HG03103 (cell line): ENCODE measurements at regions not wholly inside any gene's neighbourhood (a gene's known extent, or its start where the extent isn't known, plus 50 kb on each side); places are given as distances from the start of the nearest gene placed in this dataset.

Experiments used
- ATAC-seq: cut with Tn5 transposase; IDR thresholded peaks from one replicate; pipeline ENCODE4 v1.9.1; 2021; ENCODE audit warnings: low read depth; ENCODE audit not compliant: unreplicated experiment

- ATAC-seq: no peak
These were observed 1519.9 kb upstream of the ACVR2A start for GRCh38 chr2:146324951-146325350.

DNA sequence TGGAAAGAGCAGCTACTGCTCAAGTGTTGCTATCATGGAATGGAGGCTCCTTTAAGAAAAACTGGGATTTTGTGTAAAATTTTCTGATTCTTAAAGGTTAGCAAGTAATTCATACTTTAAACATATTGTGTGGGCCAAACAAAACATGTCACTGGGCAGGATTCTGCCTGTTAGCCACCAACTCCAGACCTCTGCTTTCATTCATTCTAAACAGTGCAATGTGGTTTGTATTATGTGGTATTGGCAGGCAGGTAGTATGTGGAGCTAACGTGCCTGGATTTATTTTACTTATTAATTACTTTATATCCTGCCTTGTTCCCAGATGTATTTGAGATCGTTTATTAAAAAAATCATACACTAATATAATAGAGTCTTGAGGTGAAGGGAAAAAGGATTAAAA is 1521.3 kb upstream of the ACVR2A start:
- ATAC-seq: no peak

DNA sequence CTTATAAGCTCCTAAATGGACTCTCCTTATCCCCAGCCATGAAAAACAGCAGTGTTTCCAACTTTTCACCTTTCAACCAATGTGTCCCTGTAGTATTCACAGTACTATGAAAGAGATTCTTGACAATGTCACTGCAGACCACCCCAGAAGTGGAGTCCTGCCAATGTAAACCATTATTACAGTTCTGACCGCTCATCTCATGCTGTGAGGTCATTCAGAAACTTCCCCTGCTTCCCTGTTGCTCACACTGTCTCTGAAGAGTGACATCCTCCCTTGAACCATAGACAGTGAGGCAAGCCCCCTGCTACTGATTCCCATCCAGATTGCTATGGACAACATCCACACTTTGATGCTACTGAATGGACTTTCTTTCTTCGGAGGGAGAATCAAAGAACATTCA is 1523.7 kb upstream of the ACVR2A start:
- no peak for ATAC-seq

- ATAC-seq: no peak
These were observed 1526.9 kb upstream of the ACVR2A start for GRCh38 chr2:146317959-146318358.

DNA sequence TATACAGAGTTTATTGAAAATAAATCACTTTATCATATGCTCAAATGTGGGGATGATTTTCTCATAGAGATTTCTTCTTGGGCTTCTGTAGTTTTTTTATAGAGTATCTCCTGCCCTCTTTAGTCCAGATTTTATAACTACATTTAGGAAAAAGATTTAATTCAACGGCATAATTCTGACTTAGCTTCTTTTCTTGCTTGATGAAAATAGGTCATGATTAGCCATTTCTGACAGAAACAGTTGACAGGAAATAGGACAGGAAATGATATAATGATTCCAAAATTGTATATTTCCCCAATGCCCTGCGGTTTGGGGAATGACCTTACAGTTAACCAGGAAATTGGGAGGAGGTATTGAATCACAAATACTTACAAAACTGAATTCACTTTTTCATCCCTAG is 1531.9 kb upstream of the ACVR2A start:
- ATAC-seq: no peak

DNA sequence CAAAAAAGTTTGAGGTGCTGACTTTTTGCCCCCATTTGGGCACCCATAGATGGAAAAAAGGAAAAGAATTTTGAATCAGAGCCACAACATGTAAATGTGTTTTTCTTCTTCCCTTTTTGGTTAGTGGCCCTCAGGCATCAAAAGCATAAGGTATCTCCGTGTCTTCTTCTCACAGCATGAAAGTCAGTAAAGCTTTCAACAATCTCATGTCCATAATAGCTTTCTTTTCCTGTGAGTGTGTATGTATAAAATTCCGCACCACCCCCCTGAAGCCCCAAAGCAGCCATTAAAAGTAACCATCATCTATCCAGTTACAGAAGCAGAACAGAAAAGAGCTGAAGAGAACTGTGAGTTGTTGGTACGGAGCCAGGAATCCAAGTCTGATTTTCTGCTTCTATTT is 1539.7 kb upstream of the ACVR2A start:
- ATAC-seq: no peak

DNA sequence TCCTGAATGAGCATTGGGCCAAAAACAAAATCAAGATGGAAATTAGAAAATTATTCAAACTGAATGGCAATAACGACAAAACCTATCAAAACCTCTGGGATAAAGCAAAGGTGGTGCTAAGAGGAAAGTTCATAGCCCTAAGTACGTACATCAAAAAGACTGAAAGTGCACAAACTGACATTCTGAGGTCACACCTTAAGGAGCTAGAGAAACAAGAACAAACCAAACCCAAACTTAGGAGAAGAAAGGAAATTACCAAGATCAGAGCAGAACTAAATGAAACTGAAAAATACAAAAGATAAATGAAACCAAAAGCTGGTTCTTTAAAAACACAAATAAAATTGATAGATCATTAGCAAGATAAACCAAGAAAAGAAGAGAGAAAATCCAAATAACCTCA is 1543.5 kb upstream of the ACVR2A start:
- no peak for ATAC-seq

- ATAC-seq: no peak
These were observed 1549.7 kb upstream of the ACVR2A start for GRCh38 chr2:146295080-146295670.

DNA sequence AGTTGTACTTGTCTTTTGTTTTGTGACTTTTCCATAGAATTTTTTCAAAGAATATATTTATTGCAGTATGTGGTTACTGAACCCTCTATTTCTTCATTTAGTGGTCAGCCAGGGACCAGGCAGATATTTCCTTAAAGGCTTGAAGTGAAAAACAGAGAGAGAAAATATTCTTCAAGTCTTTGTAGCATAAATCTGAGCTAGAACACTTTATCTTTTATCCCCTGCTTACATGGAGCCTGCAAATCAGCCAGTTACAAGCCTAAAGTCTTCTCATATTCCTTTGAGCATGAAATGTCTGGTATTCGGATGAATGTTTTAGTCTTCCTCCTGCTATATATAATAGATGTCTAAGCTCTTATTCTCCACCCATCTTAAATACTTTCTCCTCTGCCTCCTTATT is 1557.5 kb upstream of the ACVR2A start:
- no peak for ATAC-seq

GRCh38 chr2:146278881-146279280 is 1565.9 kb upstream of the ACVR2A start:
- no peak for ATAC-seq

DNA sequence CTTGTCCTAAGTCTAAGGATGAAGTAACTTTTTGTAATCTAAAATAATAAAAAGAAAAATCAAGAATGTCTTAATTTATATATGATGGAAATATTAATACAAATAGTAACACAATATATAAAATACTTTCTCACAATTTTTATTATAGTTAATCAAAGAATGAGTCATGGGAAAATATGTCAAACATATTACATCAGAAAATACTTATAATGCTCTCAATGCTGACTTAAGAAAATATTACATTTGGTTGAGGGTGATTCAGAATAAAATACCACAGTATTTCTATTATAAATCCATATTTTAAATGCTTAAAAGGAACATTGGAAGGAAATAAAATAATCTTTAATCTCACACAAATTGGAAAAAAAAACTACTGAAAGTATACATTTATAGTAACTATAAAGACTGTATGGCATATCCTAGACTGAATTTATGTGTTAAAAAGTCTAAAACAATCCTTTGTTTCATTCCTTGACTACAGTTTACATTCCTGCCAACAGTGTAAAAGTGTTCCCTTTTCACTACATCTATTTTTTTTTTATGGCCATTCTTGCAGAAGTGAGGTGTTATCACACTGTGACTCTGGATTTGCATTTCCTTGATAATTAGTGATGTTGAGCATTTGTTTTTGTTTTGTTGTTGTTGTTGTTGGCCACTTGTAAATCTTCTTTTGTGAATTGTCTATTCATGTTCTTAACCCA is 1573.5 kb upstream of the ACVR2A start:
- ATAC-seq: no peak

GRCh38 chr2:146270618-146271017 is 1574.2 kb upstream of the ACVR2A start:
- ATAC-seq: no peak

DNA sequence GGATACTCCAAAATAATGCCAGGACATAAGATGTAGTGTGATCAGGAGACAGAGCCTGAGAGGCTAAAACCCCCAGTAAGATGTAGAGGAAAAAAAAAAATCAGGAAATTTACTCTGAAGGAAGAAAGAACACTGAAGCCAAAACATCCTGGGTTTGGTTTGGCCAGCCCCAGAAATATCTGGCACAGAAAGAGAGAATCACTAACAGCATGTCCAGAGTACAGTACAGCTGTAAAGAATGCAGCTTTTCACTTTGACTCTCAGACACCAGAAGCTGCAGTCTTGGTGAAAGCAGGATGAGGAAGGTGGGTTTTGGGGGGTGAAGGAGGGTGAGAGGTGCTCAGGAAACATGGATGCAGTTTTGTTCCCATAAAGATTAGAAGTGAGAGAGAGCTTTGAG is 1577.7 kb upstream of the ACVR2A start:
- no peak for ATAC-seq

DNA sequence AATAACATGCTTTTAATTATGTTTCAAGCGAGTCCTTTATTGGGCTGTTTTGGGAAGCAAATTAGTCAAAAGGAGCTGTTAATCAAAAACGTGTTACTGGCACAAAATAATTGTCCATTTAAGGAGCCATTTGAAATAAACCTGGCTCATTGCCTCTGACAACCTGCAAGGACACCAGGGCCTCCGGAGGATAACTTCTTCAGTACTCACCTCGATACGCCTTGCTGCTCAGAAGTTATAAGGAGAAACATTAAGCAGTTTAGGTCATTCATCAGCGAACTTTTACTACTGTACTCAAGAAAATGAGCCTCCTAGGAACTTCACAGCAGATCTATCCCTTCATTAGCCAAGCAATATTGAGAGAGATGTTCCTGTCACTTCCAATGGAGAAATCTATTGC is 1579.2 kb upstream of the ACVR2A start:
- ATAC-seq: no peak

DNA sequence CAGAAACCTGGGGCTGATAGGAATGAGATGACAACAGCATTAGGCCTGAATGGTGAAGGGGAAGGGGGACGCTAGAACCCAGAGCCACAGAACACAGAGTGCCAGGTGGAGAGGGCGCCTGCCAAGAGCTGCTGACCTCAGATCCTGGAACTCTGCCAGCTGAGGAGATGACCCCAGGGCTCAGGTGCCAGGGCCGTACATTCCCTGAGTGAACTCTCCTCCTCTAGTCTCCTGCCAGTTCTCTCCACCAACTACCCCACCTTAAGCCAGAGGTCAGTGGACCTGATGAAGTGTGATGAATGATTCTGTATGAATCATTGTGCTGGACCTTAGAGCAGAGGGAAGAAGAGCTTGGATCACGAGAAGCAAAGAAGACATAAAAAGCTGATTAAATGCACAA is 1582.2 kb upstream of the ACVR2A start:
- ATAC-seq: no peak

DNA sequence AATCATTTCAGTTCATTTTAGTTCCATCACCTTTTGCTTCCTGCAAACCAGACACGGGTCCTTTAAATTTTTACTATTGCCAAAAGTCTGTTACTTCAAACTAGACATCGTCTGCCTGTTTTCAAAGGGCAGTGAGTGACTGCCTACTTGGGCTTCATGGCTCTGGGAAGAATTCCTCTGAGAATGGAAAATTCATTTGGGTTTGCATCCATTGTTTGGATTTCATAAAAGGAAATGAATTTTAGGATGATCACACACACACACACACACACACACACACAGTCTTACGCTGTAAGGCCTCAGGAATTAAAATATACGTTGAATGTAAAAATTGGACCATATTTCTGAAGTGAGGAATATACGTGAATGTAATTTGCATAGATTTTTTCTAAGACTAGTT is 1584.3 kb upstream of the ACVR2A start:
- no peak for ATAC-seq

DNA sequence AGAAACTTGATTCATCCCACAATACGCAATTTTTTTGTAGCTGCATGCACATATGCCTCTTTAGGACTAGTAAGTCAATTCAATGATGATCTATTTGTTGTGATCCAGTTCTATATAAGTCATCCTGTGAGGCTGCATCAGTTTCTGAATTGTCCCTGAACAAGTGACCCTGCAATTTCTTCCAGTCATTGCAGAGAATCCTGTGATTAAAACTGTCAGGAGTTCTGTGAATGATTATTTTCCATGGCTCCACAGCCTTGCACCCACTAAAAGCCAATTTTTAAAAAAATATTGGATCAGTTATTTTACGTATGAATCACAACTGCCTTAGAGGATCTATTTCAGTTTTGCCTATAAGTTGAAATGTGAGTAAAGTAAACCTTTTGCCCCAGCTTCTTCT is 1585.0 kb upstream of the ACVR2A start:
- no peak for ATAC-seq

DNA sequence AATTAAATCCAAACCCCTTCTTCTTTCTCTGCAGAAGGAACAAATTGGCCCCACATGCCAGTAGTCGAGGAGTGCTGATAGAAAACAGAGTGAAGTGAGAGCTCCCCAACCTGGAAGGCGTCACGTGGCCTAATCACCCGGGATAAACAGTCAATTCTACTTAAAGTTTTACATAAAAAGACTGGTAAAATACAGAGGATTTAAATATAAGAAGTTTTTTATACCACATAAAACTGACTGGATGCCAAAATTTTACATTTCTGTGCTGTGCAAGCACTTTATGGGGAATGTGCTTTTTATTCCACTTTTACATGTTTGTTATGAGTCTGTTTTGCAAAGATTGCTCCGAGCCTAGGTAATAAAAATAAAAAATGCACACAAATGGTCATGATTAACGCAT is 1586.8 kb upstream of the ACVR2A start:
- no peak for ATAC-seq

GRCh38 chr2:146252119-146252518 is 1592.7 kb upstream of the ACVR2A start:
- ATAC-seq: no peak

- ATAC-seq: no peak
These were observed 1593.5 kb upstream of the ACVR2A start for GRCh38 chr2:146251328-146251727.

- ATAC-seq: no peak
These were observed 1597.9 kb upstream of the ACVR2A start for GRCh38 chr2:146246736-146247523.
